ENCODE measurements at regions not wholly inside any gene's neighbourhood (a gene's known extent, or its start where the extent isn't known, plus 50 kb on each side); places are given as distances from the start of the nearest gene placed in this dataset.

DNA sequence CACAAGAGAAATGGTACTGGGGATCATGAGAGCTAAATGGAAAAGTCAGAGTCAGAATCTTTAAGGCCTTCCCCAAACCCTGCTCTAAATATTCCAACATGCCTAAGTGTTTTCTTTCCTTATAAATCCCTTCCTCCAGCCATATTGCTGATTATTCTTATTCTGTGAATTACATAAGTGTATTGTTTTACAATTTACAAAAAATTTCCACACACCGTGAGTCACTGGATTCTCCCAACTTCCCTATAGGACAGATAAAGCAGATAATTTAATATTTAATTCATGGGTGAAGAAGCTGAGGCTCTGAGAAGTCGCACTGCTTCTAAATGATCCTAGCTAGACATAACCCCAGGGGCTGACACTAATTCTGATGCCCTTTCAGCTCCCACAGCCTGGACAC, 243.3 kb upstream of the JUN start:
- TF ChIP-seq, protein P1, sequence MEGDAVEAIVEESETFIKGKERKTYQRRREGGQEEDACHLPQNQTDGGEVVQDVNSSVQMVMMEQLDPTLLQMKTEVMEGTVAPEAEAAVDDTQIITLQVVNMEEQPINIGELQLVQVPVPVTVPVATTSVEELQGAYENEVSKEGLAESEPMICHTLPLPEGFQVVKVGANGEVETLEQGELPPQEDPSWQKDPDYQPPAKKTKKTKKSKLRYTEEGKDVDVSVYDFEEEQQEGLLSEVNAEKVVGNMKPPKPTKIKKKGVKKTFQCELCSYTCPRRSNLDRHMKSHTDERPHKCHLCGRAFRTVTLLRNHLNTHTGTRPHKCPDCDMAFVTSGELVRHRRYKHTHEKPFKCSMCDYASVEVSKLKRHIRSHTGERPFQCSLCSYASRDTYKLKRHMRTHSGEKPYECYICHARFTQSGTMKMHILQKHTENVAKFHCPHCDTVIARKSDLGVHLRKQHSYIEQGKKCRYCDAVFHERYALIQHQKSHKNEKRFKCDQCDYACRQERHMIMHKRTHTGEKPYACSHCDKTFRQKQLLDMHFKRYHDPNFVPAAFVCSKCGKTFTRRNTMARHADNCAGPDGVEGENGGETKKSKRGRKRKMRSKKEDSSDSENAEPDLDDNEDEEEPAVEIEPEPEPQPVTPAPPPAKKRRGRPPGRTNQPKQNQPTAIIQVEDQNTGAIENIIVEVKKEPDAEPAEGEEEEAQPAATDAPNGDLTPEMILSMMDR (IDR thresholded peaks at IDR 0.05): no peak
- no peak for TF ChIP-seq POLR2A (IDR thresholded peaks at IDR 0.05)
- no peak overlapping the region for H3K4me3 ChIP-seq
- H3K36me3 ChIP-seq: no peaks in the 10 kb centered on the region
- H3K9me3 ChIP-seq: no peaks in the 10 kb centered on the region
- intact Hi-C loops (cut with DNase I): no loop called here
- ATAC-seq (no peak), DNase-seq (no peak)
- peaks cover 0 to 3% (median 0%) of the 10 kb centered on the region in 4 donors for H3K4me1 ChIP-seq
- H3K27ac ChIP-seq: no peak overlapping the region
- H3K27me3 ChIP-seq: no peaks in the 10 kb centered on the region
- 80% methylated on average over 2 of the region's 2 CpGs for WGBS (ENCODE audit: insufficient coverage, low coverage, low lambda C conversion rate, missing lambda C conversion rate)

DNA sequence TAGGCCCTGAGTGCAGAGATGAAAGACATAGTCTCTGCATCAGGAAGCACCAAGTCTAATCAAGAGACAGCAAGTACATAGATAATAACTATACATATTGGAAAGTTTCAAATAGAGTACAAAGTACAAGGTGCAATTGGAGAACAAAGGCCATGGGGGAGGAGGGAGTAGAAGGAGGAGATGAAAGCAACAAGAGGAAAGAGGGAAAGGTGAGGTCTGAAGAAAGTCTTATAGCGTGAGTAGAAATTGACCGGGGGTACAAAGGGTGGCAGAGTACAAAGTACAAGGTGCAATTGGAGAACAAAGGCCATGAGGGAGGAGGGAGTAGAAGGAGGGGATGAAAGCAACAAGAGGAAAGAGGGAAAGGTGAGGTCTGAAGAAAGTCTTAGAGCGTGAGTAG, 244.2 kb upstream of the JUN start:
- Histone ChIP-seq H3K4me1 (no peaks in the 10 kb centered on the region), H3K27ac (no peak overlapping the region)
- no peak for ATAC-seq

DNA sequence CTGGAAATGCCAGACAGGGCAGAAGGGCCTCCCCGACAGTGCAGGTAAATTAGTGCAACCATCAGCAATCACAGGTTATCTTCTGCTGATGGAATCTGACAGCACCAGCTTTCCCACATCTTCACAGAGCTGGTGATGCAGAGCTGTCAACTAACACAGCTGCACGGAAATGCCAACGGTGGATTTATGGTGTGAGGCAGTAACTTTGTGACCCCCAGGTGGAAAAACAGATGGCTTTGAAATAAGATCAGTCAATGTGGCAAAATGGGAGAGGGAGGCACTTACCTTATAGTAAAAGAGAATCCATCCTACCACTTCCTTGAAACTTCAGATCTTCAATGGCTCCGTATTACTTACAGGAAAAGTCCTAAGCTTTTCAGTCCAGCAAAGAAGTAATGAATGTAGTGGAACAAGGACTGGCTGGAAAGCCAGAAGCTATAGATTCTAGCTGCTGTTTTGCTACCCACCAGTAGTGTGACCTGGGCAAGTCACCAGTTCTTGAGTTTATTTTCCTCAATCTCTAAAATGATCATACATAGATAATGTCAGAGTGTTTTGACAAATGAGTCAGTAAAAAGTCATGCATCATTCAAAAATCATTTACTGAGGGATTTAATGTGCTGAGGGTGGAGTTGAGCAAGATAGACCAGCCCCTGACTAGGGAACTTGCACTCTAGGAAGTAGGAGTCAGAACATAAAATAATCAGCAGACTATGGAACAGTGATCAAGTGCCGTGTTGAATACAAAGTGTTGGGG, 245.7 kb upstream of the JUN start:
- H3K36me3 ChIP-seq: no peaks in the 10 kb centered on the region
- intact Hi-C loops (cut with DNase I): no loop called here
- no peak overlapping the region for H3K27ac ChIP-seq
- DNase-seq (no peak), ATAC-seq (no peak)
- no peaks in the 10 kb centered on the region for H3K4me1 ChIP-seq
- H3K27me3 ChIP-seq: no peaks in the 10 kb centered on the region
- 76% methylated on average over 5 of the region's 5 CpGs for WGBS (ENCODE audit: insufficient coverage, low coverage, low lambda C conversion rate, missing lambda C conversion rate)
- TF ChIP-seq POLR2A (IDR thresholded peaks at IDR 0.05): no peak
- no peak overlapping the region for H3K4me3 ChIP-seq
- H3K9me3 ChIP-seq: no peaks in the 10 kb centered on the region

More for the DNA sequence above, 244.2 kb upstream of the JUN start:
- TF ChIP-seq POLR2A (IDR thresholded peaks at IDR 0.05): no peak
- TF ChIP-seq, protein P1 (IDR thresholded peaks at IDR 0.05): no peak
- intact Hi-C loops (cut with DNase I): no loop called here
- DNase-seq: no peak
- 58% methylated on average over 2 of the region's 3 CpGs for WGBS (ENCODE audit: insufficient coverage, low coverage, low lambda C conversion rate, missing lambda C conversion rate)
- Histone ChIP-seq H3K27me3 (no peaks in the 10 kb centered on the region), H3K9me3 (no peaks in the 10 kb centered on the region), H3K4me3 (no peak overlapping the region), H3K36me3 (no peaks in the 10 kb centered on the region)

DNA sequence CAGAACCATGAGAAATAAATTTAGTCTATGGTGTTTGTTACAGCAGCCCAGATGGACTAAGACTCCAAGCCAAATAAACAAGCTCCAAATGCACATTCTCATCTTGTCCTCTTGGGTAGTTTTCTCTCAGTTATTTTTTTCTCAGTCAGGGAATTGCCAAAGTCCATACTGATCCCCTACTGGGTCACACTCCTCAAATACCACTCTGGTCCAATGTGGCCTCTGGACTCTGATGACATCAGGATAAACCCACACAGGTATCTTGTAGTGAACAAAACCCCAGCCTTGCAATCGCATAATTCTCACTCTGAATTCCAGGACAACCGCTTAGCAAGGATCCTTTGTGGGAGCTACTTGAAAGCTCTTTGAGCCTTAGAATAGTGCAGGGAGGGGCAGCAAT, 248.4 kb upstream of the JUN start:
- Histone ChIP-seq H3K4me3 (no peak overlapping the region), H3K4me1 (no peaks in the 10 kb centered on the region), H3K27ac (no peak overlapping the region), H3K36me3 (no peaks in the 10 kb centered on the region), H3K27me3 (no peaks in the 10 kb centered on the region), H3K9me3 (no peaks in the 10 kb centered on the region)
- TF ChIP-seq, protein P1 (IDR thresholded peaks at IDR 0.05): no peak
- no peak for TF ChIP-seq POLR2A (IDR thresholded peaks at IDR 0.05)
- intact Hi-C loops (cut with DNase I): no loop called here
- peak; percentile 36 to 95 (median 58) for ATAC-seq
- no peak for DNase-seq
- 76% methylated on average over 2 of the region's 2 CpGs for WGBS (ENCODE audit: insufficient coverage, low coverage, low lambda C conversion rate, missing lambda C conversion rate)

DNA sequence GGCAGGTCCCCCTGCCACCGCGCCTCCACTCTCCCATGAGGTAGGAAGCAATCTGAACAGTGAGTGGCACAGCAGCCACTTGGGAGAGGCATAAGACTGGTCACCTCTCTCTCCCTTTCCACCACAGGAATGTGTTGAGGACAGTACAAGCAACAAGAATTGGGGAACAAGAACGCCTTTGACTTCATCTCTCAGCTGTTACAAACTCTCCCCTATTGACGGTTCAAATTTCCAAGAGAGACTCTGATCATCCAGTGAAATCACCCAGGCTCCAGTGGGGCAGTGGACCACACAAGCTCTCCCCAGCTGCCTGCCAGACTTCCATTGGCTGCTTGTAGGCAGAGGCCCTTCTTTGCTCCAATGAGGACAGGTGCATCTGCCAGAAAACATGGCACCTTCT, 249.9 kb upstream of the JUN start:
- Histone ChIP-seq H3K27me3 (no peaks in the 10 kb centered on the region), H3K27ac (no peak overlapping the region), H3K4me3 (no peak overlapping the region), H3K9me3 (no peaks in the 10 kb centered on the region), H3K36me3 (no peaks in the 10 kb centered on the region), H3K4me1 (no peaks in the 10 kb centered on the region)
- TF ChIP-seq POLR2A (IDR thresholded peaks at IDR 0.05): no peak
- TF ChIP-seq, protein P1 (IDR thresholded peaks at IDR 0.05): no peak
- intact Hi-C loops (cut with DNase I): no loop called here
- DNase-seq (no peak), ATAC-seq (no peak)
- WGBS (ENCODE audit: insufficient coverage, low coverage, low lambda C conversion rate, missing lambda C conversion rate): 95% methylated on average over 4 of the region's 4 CpGs
